ENCODE measurements at regions not wholly inside any gene's neighbourhood (a gene's known extent, or its start where the extent isn't known, plus 50 kb on each side); places are given as distances from the start of the nearest gene placed in this dataset.
"Not testable (repeated sequence)": the region's sequence is repeated elsewhere in the genome, so short reads cannot be mapped to it uniquely, and the experiment has no call there.

GRCh38 chr7:149681274-149681673, 92.1 kb downstream of the ZNF467 start:
- Histone ChIP-seq H3K9me3 (ENCODE audit: control insufficient read depth, low read depth, low read length) (no peaks in the 10 kb centered on the region), H3K9ac (ENCODE audit: low read length) (peak overlapping the region; percentile 9), H3K27ac (ENCODE audit: low read length) (no peak overlapping the region), H3K4me3 (ENCODE audit: low read length) (peak overlapping the region; percentile 19), H3K36me3 (ENCODE audit: control insufficient read depth, low read depth, low read length) (no peaks in the 10 kb centered on the region), H3K27me3 (ENCODE audit: control insufficient read depth, insufficient read depth, low read length) (no peaks in the 10 kb centered on the region), H3K4me1 (ENCODE audit: control insufficient read depth, low read depth, low read length) (peaks cover 26% of the 10 kb centered on the region)

- no peak overlapping the region for H3K9ac ChIP-seq (ENCODE audit: low read length)
- no peaks in the 10 kb centered on the region for H3K27me3 ChIP-seq (ENCODE audit: control insufficient read depth, insufficient read depth, low read length)
- no peak overlapping the region for H3K27ac ChIP-seq (ENCODE audit: low read length)
- H3K4me1 ChIP-seq (ENCODE audit: control insufficient read depth, low read depth, low read length): peaks cover 18% of the 10 kb centered on the region
- no peak overlapping the region for H3K4me3 ChIP-seq (ENCODE audit: low read length)
- H3K9me3 ChIP-seq (ENCODE audit: control insufficient read depth, low read depth, low read length): no peaks in the 10 kb centered on the region
- H3K36me3 ChIP-seq (ENCODE audit: control insufficient read depth, low read depth, low read length): no peaks in the 10 kb centered on the region
Observed at GRCh38 chr7:149680331-149681025, 92.9 kb downstream of the ZNF467 start.

GRCh38 chr7:149674728-149675385, 98.5 kb downstream of the ZNF467 start:
- H3K4me1 ChIP-seq (ENCODE audit: control insufficient read depth, low read depth, low read length); H3K9me3 ChIP-seq (ENCODE audit: control insufficient read depth, low read depth, low read length); H3K4me3 ChIP-seq (ENCODE audit: low read length); H3K36me3 ChIP-seq (ENCODE audit: control insufficient read depth, low read depth, low read length); H3K27me3 ChIP-seq (ENCODE audit: control insufficient read depth, insufficient read depth, low read length); H3K27ac ChIP-seq (ENCODE audit: low read length); H3K9ac ChIP-seq (ENCODE audit: low read length): not testable (repeated sequence)

GRCh38 chr7:149673006-149673405, 100.4 kb downstream of the ZNF467 start:
- no peak overlapping the region for H3K27ac ChIP-seq (ENCODE audit: low read length)
- no peaks in the 10 kb centered on the region for H3K9me3 ChIP-seq (ENCODE audit: control insufficient read depth, low read depth, low read length)

GRCh38 chr7:149670288-149670687, 103.1 kb downstream of the ZNF467 start:
- Histone ChIP-seq H3K27me3 (ENCODE audit: control insufficient read depth, insufficient read depth, low read length) (no peaks in the 10 kb centered on the region), H3K27ac (ENCODE audit: low read length) (no peak overlapping the region), H3K9me3 (ENCODE audit: control insufficient read depth, low read depth, low read length) (no peaks in the 10 kb centered on the region), H3K36me3 (ENCODE audit: control insufficient read depth, low read depth, low read length) (no peaks in the 10 kb centered on the region), H3K4me3 (ENCODE audit: low read length) (no peak overlapping the region), H3K4me1 (ENCODE audit: control insufficient read depth, low read depth, low read length) (no peaks in the 10 kb centered on the region), H3K9ac (ENCODE audit: low read length) (no peak overlapping the region)

More at GRCh38 chr7:149673006-149673405, 100.4 kb downstream of the ZNF467 start:
- H3K9ac ChIP-seq (ENCODE audit: low read length): no peak overlapping the region
- H3K36me3 ChIP-seq (ENCODE audit: control insufficient read depth, low read depth, low read length): no peaks in the 10 kb centered on the region
- H3K27me3 ChIP-seq (ENCODE audit: control insufficient read depth, insufficient read depth, low read length): no peaks in the 10 kb centered on the region
- H3K4me3 ChIP-seq (ENCODE audit: low read length): no peak overlapping the region
- no peaks in the 10 kb centered on the region for H3K4me1 ChIP-seq (ENCODE audit: control insufficient read depth, low read depth, low read length)

- H3K9ac ChIP-seq (ENCODE audit: low read length): no peak overlapping the region
Observed at GRCh38 chr7:149669121-149669818, 104.1 kb downstream of the ZNF467 start.

GRCh38 chr7:149666360-149666945, 106.9 kb downstream of the ZNF467 start:
- Histone ChIP-seq H3K4me3 (ENCODE audit: low read length) (no peak overlapping the region), H3K9me3 (ENCODE audit: control insufficient read depth, low read depth, low read length) (no peaks in the 10 kb centered on the region), H3K4me1 (ENCODE audit: control insufficient read depth, low read depth, low read length) (peaks cover 9% of the 10 kb centered on the region)

More at GRCh38 chr7:149669121-149669818, 104.1 kb downstream of the ZNF467 start:
- Histone ChIP-seq H3K27ac (ENCODE audit: low read length) (no peak overlapping the region), H3K4me1 (ENCODE audit: control insufficient read depth, low read depth, low read length) (no peaks in the 10 kb centered on the region), H3K27me3 (ENCODE audit: control insufficient read depth, insufficient read depth, low read length) (no peaks in the 10 kb centered on the region), H3K36me3 (ENCODE audit: control insufficient read depth, low read depth, low read length) (no peaks in the 10 kb centered on the region), H3K4me3 (ENCODE audit: low read length) (no peak overlapping the region), H3K9me3 (ENCODE audit: control insufficient read depth, low read depth, low read length) (no peaks in the 10 kb centered on the region)

GRCh38 chr7:149665618-149666017, 107.8 kb downstream of the ZNF467 start:
- H3K4me1 ChIP-seq (ENCODE audit: control insufficient read depth, low read depth, low read length); H3K4me3 ChIP-seq (ENCODE audit: low read length); H3K36me3 ChIP-seq (ENCODE audit: control insufficient read depth, low read depth, low read length); H3K27me3 ChIP-seq (ENCODE audit: control insufficient read depth, insufficient read depth, low read length); H3K27ac ChIP-seq (ENCODE audit: low read length); H3K9ac ChIP-seq (ENCODE audit: low read length); H3K9me3 ChIP-seq (ENCODE audit: control insufficient read depth, low read depth, low read length): not testable (repeated sequence)

More at GRCh38 chr7:149666360-149666945, 106.9 kb downstream of the ZNF467 start:
- Histone ChIP-seq H3K36me3 (ENCODE audit: control insufficient read depth, low read depth, low read length) (no peaks in the 10 kb centered on the region), H3K9ac (ENCODE audit: low read length) (no peak overlapping the region), H3K27ac (ENCODE audit: low read length) (no peak overlapping the region), H3K27me3 (ENCODE audit: control insufficient read depth, insufficient read depth, low read length) (no peaks in the 10 kb centered on the region)

- Histone ChIP-seq H3K9me3 (ENCODE audit: control insufficient read depth, low read depth, low read length) (no peaks in the 10 kb centered on the region), H3K9ac (ENCODE audit: low read length) (no peak overlapping the region), H3K4me1 (ENCODE audit: control insufficient read depth, low read depth, low read length) (peaks cover 9% of the 10 kb centered on the region), H3K36me3 (ENCODE audit: control insufficient read depth, low read depth, low read length) (no peaks in the 10 kb centered on the region), H3K27ac (ENCODE audit: low read length) (no peak overlapping the region), H3K4me3 (ENCODE audit: low read length) (no peak overlapping the region), H3K27me3 (ENCODE audit: control insufficient read depth, insufficient read depth, low read length) (no peaks in the 10 kb centered on the region)
Observed at GRCh38 chr7:149664666-149665065, 108.7 kb downstream of the ZNF467 start.

- Histone ChIP-seq H3K36me3 (ENCODE audit: control insufficient read depth, low read depth, low read length) (no peaks in the 10 kb centered on the region), H3K9ac (ENCODE audit: low read length) (no peak overlapping the region), H3K27ac (ENCODE audit: low read length) (no peak overlapping the region), H3K9me3 (ENCODE audit: control insufficient read depth, low read depth, low read length) (no peaks in the 10 kb centered on the region), H3K4me3 (ENCODE audit: low read length) (no peak overlapping the region), H3K27me3 (ENCODE audit: control insufficient read depth, insufficient read depth, low read length) (no peaks in the 10 kb centered on the region), H3K4me1 (ENCODE audit: control insufficient read depth, low read depth, low read length) (peaks cover 9% of the 10 kb centered on the region)
Observed at GRCh38 chr7:149664176-149664575, 109.2 kb downstream of the ZNF467 start.

- Histone ChIP-seq H3K27me3 (ENCODE audit: control insufficient read depth, insufficient read depth, low read length) (no peaks in the 10 kb centered on the region), H3K9ac (ENCODE audit: low read length) (no peak overlapping the region), H3K4me1 (ENCODE audit: control insufficient read depth, low read depth, low read length) (peaks cover 9% of the 10 kb centered on the region), H3K27ac (ENCODE audit: low read length) (no peak overlapping the region), H3K36me3 (ENCODE audit: control insufficient read depth, low read depth, low read length) (no peaks in the 10 kb centered on the region), H3K4me3 (ENCODE audit: low read length) (no peak overlapping the region), H3K9me3 (ENCODE audit: control insufficient read depth, low read depth, low read length) (no peaks in the 10 kb centered on the region)
Observed at GRCh38 chr7:149662591-149663095, 110.7 kb downstream of the ZNF467 start.
